H9 (cell line): ENCODE measurements at regions not wholly inside any gene's neighbourhood (a gene's known extent, or its start where the extent isn't known, plus 50 kb on each side); places are given as distances from the start of the nearest gene placed in this dataset.

Experiments
- DNase-seq: peaks from one replicate; pipeline ENCODE4 v3.0.0-alpha.2; 2017
- H2AFZ ChIP-seq: one replicate; pipeline ENCODE4 v1.6.1; 2013; ENCODE audit warnings: mild to moderate bottlenecking, low read length, control low read depth, moderate library complexity
- H2AK5ac ChIP-seq: 2 replicates; pipeline ENCODE4 v1.6.1; 2013; ENCODE audit warnings: low read length, control low read depth, mixed read lengths; ENCODE audit not compliant: insufficient read length
- H2BK120ac ChIP-seq: one replicate; pipeline ENCODE4 v1.6.1; 2013; ENCODE audit warnings: low read depth, mild to moderate bottlenecking, low read length, control low read depth, inconsistent platforms; ENCODE audit not compliant: poor library complexity, severe bottlenecking
- H2BK12ac ChIP-seq: 2 replicates; pipeline ENCODE4 v1.6.1; 2013; ENCODE audit warnings: low read length, control low read depth, mixed read lengths, low read depth; ENCODE audit not compliant: insufficient read length
- H2BK15ac ChIP-seq: 2 replicates; pipeline ENCODE4 v1.6.1; 2013; ENCODE audit warnings: low read depth, low read length, control low read depth
- H2BK20ac ChIP-seq: one replicate; pipeline ENCODE4 v1.6.1; 2013; ENCODE audit warnings: low read depth, mild to moderate bottlenecking, low read length, control low read depth, inconsistent platforms; ENCODE audit not compliant: poor library complexity, severe bottlenecking
- H2BK5ac ChIP-seq: 2 replicates; pipeline ENCODE4 v1.6.1; 2013; ENCODE audit warnings: low read length, control low read depth, mixed read lengths; ENCODE audit not compliant: insufficient read length
- H3K14ac ChIP-seq: 2 replicates; pipeline ENCODE4 v1.6.1; 2013; ENCODE audit warnings: low read length, control low read depth; ENCODE audit not compliant: insufficient read depth
- H3K18ac ChIP-seq: 2 replicates; pipeline ENCODE4 v1.6.1; 2013; ENCODE audit warnings: low read depth, mild to moderate bottlenecking, mixed read lengths, low read length, control low read depth; ENCODE audit not compliant: insufficient read length
- H3K23ac ChIP-seq: 2 replicates; pipeline ENCODE4 v1.6.1; 2013; ENCODE audit warnings: low read length, control low read depth, mixed read lengths, low read depth; ENCODE audit not compliant: insufficient read length
- H3K23me2 ChIP-seq: 2 replicates; pipeline ENCODE4 v1.6.1; 2013; ENCODE audit warnings: low read depth, mild to moderate bottlenecking, mixed read lengths, low read length, control low read depth; ENCODE audit not compliant: insufficient read length, poor library complexity, severe bottlenecking
- H3K27ac ChIP-seq: 2 replicates; pipeline ENCODE4 v1.5.1; 2013; ENCODE audit warnings: low read length, control low read depth, mixed read lengths, low read depth; ENCODE audit not compliant: insufficient read length
- H3K27me3 ChIP-seq: 2 replicates; pipeline ENCODE4 v1.6.1; 2013; ENCODE audit warnings: low read length, control low read depth, inconsistent platforms; ENCODE audit not compliant: insufficient read depth
- H3K4ac ChIP-seq: 2 replicates; pipeline ENCODE4 v1.6.1; 2013; ENCODE audit warnings: low read depth, mild to moderate bottlenecking, control low read depth, inconsistent platforms, low read length, moderate library complexity
- H3K4me1 ChIP-seq: 2 replicates; pipeline ENCODE4 v1.6.1; 2013; ENCODE audit warnings: low read length, control low read depth, inconsistent platforms; ENCODE audit not compliant: insufficient read depth
- H3K4me2 ChIP-seq: 2 replicates; pipeline ENCODE4 v1.6.1; 2013; ENCODE audit warnings: low read length, control low read depth, mixed read lengths; ENCODE audit not compliant: insufficient read length, insufficient read depth
- H3K56ac ChIP-seq: 2 replicates; pipeline ENCODE4 v1.6.1; 2013; ENCODE audit warnings: low read depth, mild to moderate bottlenecking, mixed read lengths, low read length, control low read depth; ENCODE audit not compliant: insufficient read length
- H3K79me1 ChIP-seq: 2 replicates; pipeline ENCODE4 v1.6.1; 2013; ENCODE audit warnings: low read depth, mild to moderate bottlenecking, moderate library complexity, low read length, control low read depth, inconsistent platforms; ENCODE audit not compliant: insufficient read depth, poor library complexity, severe bottlenecking
- H3K79me2 ChIP-seq: 2 replicates; pipeline ENCODE4 v1.6.1; 2013; ENCODE audit warnings: low read length, control low read depth, inconsistent platforms; ENCODE audit not compliant: insufficient read depth
- H3K9ac ChIP-seq: 2 replicates; pipeline ENCODE4 v1.6.1; 2013; ENCODE audit warnings: low read length, control low read depth, mixed read lengths; ENCODE audit not compliant: insufficient read length; ENCODE audit errors: extremely low read depth
- H3K9me3 ChIP-seq: one replicate; pipeline ENCODE4 v1.6.1; 2013; ENCODE audit warnings: low read depth, low read length, inconsistent platforms; ENCODE audit not compliant: control insufficient read depth
- H3T11ph ChIP-seq: one replicate; pipeline ENCODE4 v1.6.1; 2013; ENCODE audit warnings: mild to moderate bottlenecking, low read length, control low read depth, inconsistent platforms
- H4K20me1 ChIP-seq: one replicate; pipeline ENCODE4 v1.6.1; 2013; ENCODE audit not compliant: control insufficient read depth, insufficient read length, insufficient read depth
- H4K5ac ChIP-seq: 2 replicates; pipeline ENCODE4 v1.6.1; 2013; ENCODE audit warnings: low read depth, mild to moderate bottlenecking, mixed read lengths, low read length, control low read depth; ENCODE audit not compliant: insufficient read length
- H4K8ac ChIP-seq: replicated peaks from 2 replicates; pipeline ENCODE4 v1.6.1; 2013; ENCODE audit warnings: low read length, control low read depth, mixed read lengths, low read depth; ENCODE audit not compliant: insufficient read length
- H4K91ac ChIP-seq: 2 replicates; pipeline ENCODE4 v1.6.1; 2013; ENCODE audit warnings: low read depth, mild to moderate bottlenecking, moderate library complexity, mixed read lengths, low read length, control low read depth; ENCODE audit not compliant: insufficient read length
- H3K27ac Mint-ChIP-seq, 3 experiments: 2 replicates in 2 of 3; 3 replicates in 1 of 3; pipeline ENCODE4 v1.8.0; 2020 to 2021; ENCODE audit warnings: mixed read lengths in 3 of 3, mild to moderate bottlenecking in 1 of 3, moderate library complexity in 1 of 3
- H3K27me3 Mint-ChIP-seq: 2 replicates; pipeline ENCODE4 v1.8.0; 2021; ENCODE audit warnings: low read depth, mild to moderate bottlenecking, moderate library complexity, mixed read lengths
- H3K36me3 Mint-ChIP-seq, 3 experiments: 2 replicates in 2 of 3; 3 replicates in 1 of 3; pipeline ENCODE4 v1.8.0; 2020 to 2021; ENCODE audit warnings: low read depth in 3 of 3, mixed read lengths in 3 of 3; ENCODE audit not compliant: insufficient read depth in 1 of 3
- H3K4me1 Mint-ChIP-seq, 2 experiments: 2 replicates each; pipeline ENCODE4 v1.8.0; 2020; ENCODE audit warnings: mixed read lengths in 2 of 2
- H3K4me3 Mint-ChIP-seq, 2 experiments: 2 replicates in 1 of 2; 3 replicates in 1 of 2; pipeline ENCODE4 v1.8.0; 2020 to 2021; ENCODE audit warnings: mild to moderate bottlenecking in 2 of 2, mixed read lengths in 2 of 2, moderate library complexity in 1 of 2
- H3K9me3 Mint-ChIP-seq, 2 experiments: 2 replicates in 1 of 2; 3 replicates in 1 of 2; pipeline ENCODE4 v1.8.0; 2020; ENCODE audit warnings: mild to moderate bottlenecking in 2 of 2, mixed read lengths in 2 of 2, moderate library complexity in 1 of 2
- WGBS: extraction: QIAGEN DNeasy Blood & Tissue Kit; methylation state at CpG from one replicate; pipeline ENCODE4 v1.1.7; 2013; ENCODE audit warnings: missing lambda C conversion rate, low lambda C conversion rate, mixed read lengths; ENCODE audit not compliant: insufficient read length; ENCODE audit errors: extremely low coverage; 5-methylcytosine and 5-hydroxymethylcytosine counted together
- TF ChIP-seq, protein P1 (sequence below): fragments of 200-600 bp; sonication (generic); conservative IDR thresholded peaks from 3 replicates; pipeline ENCODE4 v1.8.0; 2021; ENCODE audit warnings: antibody characterized with exemption, mild to moderate bottlenecking

GRCh38 chr3:25007974-25008658 lies 419.9 kb upstream of the RARB start:
- H3K9me3 Mint-ChIP-seq = no peaks in the 10 kb centered on the region

More at GRCh38 chr3:25007974-25008658, 419.9 kb upstream of the RARB start:
- no peak overlapping the region for H2BK20ac ChIP-seq
- H3K79me2 ChIP-seq = no peaks in the 10 kb centered on the region
- no peak overlapping the region for H3K14ac ChIP-seq
- H2BK15ac ChIP-seq = no peak overlapping the region
- H3K9me3 ChIP-seq = no peaks in the 10 kb centered on the region
- no peak overlapping the region for H3T11ph ChIP-seq
- no peak overlapping the region for H3K9ac ChIP-seq
- H2AFZ ChIP-seq = no peak overlapping the region
- no peak overlapping the region for H3K4ac ChIP-seq
- no peak overlapping the region for H3K4me2 ChIP-seq
- H3K27me3 ChIP-seq = no peaks in the 10 kb centered on the region
- no peak overlapping the region for H2BK5ac ChIP-seq
- H2AK5ac ChIP-seq = no peak overlapping the region
- TF ChIP-seq, protein P1, sequence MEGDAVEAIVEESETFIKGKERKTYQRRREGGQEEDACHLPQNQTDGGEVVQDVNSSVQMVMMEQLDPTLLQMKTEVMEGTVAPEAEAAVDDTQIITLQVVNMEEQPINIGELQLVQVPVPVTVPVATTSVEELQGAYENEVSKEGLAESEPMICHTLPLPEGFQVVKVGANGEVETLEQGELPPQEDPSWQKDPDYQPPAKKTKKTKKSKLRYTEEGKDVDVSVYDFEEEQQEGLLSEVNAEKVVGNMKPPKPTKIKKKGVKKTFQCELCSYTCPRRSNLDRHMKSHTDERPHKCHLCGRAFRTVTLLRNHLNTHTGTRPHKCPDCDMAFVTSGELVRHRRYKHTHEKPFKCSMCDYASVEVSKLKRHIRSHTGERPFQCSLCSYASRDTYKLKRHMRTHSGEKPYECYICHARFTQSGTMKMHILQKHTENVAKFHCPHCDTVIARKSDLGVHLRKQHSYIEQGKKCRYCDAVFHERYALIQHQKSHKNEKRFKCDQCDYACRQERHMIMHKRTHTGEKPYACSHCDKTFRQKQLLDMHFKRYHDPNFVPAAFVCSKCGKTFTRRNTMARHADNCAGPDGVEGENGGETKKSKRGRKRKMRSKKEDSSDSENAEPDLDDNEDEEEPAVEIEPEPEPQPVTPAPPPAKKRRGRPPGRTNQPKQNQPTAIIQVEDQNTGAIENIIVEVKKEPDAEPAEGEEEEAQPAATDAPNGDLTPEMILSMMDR = no peak
- WGBS = no CpG with 5 or more reads among the region's 2 CpGs
- H4K5ac ChIP-seq = no peak overlapping the region
- no peaks in the 10 kb centered on the region for H3K79me1 ChIP-seq
- no peak overlapping the region for H2BK120ac ChIP-seq
- Mint-ChIP-seq H3K36me3 (no peaks in the 10 kb centered on the region), H3K27me3 (no peaks in the 10 kb centered on the region), H3K4me1 (peaks cover 3 to 5% of the 10 kb centered on the region in 2 experiments; a peak in 3 of 4 replicates), H3K27ac (no peak overlapping the region), H3K4me3 (no peak overlapping the region)
- no peaks in the 10 kb centered on the region for H3K23me2 ChIP-seq
- H2BK12ac ChIP-seq = no peak overlapping the region
- no peak overlapping the region for H4K8ac ChIP-seq
- H3K18ac ChIP-seq = no peak overlapping the region
- no peaks in the 10 kb centered on the region for H4K20me1 ChIP-seq
- no peak overlapping the region for H3K23ac ChIP-seq
- no peak overlapping the region for H3K27ac ChIP-seq
- no peak for DNase-seq
- no peaks in the 10 kb centered on the region; the same call in 1 of the 2 replicates for H3K4me1 ChIP-seq
- no peak overlapping the region for H3K56ac ChIP-seq
- H4K91ac ChIP-seq = no peak overlapping the region
